ENCODE measurements at regions not wholly inside any gene's neighbourhood (a gene's known extent, or its start where the extent isn't known, plus 50 kb on each side); places are given as distances from the start of the nearest gene placed in this dataset.

DNA sequence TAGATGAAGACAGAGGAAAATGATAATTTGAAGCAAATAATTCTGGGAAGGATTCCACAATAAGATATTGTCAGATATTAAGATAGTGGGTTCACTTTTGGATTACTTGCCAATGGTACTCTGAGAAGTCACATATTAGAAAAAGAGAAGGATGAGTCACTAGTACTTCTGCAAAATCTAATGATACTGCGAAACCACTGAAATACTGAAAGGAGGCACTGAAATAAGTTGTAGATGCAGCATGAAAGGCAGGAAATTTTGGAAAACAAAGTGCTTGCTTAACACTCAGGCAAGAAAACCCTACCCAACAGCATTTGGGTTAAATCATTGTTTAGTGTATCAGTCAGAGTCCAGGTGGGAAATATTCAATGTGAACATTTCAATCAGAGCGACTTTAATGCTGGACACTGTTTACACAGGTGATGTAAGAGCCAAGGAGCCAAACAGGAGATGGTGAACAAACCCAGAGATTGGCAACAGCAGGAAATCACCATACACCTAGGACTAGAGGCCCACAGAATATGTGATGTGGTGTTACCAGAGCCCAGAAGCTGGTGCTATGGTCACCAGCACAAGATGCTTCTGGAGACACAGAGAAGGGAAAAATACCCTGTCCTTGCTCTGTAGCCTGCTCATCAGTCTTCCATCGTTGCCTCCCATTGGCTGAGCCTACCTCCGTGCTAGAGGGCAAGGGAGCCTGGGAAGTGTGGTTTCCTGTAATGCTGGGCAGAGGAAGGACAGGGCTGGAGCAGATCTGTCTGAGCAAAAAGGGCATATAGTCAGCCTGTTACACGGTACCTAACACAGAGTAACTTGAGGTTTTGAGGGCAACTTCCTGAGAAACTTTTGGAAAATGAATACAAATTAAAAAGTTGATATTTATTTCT, 204.7 kb upstream of the ITGA4 start:
- DNase-seq: no peak

DNA sequence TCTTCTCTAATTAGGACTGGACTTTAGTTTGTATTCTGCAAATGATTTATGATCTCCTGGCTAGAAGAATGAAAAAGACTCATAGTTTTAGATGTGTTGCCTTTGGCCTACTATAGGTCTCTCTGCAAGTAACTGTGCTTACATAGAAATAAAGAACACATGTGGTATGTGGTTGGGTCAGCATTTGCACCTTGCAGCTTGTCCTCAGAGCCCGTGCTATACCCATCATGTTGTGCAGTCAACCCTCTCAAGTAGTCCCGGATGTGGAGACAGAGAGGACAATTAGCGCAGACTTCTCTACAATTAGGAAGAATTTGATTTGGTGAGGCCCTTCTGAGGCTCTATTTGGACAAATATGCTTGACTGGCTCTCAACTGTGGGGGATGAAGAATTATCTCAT, 203.7 kb upstream of the ITGA4 start:
- DNase-seq: no peak

DNA sequence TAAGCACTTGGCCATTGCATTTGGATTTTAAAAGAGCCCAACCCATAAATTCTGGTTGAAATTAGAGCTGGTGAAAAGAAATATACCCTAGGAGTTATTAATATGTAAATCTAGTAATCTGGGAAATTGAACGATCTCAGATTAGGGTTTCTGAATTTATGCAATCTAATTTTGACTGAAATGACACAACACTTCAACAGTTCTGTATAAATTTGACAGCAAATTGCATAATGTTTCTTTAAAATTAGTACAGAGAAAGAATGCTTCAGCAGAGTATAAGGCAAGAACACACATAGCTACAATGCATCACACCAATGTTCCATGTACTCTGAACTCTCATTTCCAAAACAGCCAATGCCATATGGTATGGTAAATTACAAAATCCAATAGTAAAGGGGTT, 201.5 kb upstream of the ITGA4 start:
- DNase-seq: no peak

DNA sequence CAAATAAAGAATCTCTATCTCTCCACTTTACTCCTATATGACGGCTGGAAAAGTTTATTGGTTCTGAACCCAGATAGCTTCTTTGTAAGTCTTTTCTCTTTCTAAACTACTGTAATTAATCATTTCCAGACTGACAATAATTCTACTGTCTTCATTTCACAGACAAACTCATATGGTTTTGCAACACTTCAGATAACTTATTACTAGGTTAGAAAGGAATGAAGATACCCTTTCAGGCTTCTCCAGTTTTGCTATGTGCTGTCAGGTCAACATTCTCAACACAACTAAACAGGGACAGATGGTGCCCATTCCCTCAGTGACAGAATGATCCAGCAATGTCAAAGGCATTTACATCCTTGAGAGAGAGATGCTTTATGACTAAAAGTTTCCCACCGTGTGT, 198.5 kb upstream of the ITGA4 start:
- DNase-seq: no peak

DNA sequence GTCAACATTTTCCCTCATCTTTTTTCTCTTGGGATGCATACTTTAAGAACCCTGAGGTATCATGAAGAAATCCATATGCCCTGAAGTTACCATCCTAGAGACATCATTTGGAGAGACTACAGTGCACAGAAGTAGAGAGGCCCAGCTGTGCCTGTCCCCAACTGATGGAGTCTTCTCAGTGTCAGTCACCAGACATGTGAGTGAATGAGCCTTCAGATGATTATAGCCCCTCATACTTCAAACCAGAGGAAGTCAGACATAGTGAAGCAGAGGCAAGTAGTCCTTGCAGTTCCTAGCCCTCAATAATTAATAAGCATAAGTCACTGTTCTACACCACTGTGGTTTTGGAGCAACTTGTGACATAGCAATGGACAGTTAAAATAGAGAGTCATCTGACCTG, 194.4 kb upstream of the ITGA4 start:
- no peak for DNase-seq

DNA sequence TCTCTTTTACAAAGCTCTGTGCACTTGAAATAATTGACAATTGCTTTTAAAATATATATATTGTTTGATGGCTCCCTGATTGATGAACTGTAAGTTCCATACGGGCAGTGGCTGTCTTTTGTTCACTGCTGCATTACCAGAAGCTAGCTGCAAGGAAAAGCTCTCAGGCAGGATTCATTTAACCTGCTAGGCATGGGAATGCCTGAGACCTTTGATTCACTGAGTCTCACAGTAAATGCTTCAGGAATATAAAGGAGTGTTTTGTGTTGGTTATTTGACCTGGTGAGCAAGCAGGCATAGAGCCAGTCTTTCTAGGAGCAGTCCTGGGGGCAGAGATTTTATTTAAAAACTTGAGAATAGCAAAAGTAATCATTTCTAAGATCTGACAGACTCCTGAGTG, 193.2 kb upstream of the ITGA4 start:
- no peak for DNase-seq

DNA sequence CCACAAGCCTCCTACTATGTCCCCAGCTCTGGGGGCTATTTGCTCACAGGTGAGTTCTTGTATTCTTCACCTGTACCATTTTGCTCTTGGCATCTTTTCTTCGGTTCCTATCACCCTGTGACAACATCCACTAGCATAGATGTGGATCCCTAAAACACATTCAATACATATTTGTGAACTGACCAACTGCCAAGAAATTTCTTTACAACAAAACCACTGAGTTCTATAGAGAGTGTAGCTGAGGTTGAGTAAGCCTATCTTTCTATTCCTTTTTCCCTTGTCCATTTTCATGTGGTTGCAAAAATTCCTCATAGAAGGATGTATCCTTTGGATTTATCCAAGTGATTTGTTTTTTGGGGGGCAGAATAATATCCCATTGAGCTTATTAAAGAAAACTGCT, 192.7 kb upstream of the ITGA4 start:
- DNase-seq: no peak

DNA sequence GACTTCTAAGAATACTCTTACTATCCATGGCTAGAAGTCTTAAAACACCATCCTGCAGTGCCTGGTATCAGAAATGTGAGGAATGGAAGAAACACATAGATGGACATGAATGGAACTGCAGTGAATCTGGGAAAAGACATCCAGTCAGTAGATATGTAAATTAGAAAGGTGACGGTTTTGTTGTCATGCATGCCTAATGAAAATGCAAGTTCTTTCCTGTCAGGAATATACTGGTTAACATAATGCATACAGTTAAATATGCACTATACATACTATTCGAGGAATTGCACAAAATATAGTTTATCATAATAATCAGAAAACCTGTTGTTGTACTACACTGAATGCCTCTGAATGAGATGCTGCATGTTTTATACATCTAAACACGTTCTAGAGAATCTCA, 190.6 kb upstream of the ITGA4 start:
- DNase-seq: no peak

DNA sequence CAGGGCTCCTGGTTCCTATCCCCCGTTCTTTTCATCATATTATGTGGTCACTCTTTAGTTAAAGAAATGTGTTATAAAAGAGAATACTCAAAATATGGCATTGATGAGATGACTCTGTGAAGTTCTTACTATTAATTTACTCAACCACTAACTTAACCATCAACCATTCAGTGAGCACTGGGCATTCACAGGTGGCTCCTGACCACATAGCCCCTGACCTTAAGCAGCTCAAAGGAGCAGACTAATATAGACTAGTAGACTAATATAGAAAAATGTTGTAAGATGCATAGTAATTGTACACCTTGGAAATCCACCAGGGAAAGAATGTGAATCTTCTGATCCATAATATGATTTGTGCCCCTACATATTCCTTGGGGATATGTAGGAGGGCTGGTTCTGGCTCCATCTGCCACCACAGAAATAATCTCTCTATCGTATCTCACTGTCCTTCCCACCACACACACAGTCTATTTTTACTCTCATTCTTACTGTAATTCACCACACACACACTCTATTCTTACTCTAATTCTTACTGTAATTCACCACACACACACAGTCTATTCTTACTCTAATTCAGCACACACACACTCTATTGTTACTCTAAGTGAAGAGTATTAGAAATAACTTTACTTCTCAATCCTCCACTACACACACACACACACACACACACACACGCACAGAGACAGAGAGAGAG, 188.9 kb upstream of the ITGA4 start:
- no peak for DNase-seq

DNA sequence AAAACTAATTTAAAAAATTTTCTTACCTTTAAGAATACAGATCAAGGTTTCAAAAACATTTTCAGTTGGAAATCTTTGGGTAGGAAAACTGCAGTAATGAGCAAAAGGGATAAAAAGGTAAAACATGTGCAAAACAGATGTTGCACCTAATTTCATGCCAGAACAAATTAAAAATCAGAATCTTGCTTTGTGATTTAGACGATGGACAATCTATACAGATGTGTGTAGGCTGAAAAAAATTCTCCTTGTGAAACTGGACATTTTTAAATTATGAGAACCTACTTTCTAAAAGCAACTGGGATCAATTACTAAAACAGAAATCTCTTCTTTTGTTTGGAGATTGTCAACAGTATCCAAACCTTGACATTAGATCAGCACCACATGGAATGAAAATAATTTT, 183.2 kb upstream of the ITGA4 start:
- DNase-seq: no peak

DNA sequence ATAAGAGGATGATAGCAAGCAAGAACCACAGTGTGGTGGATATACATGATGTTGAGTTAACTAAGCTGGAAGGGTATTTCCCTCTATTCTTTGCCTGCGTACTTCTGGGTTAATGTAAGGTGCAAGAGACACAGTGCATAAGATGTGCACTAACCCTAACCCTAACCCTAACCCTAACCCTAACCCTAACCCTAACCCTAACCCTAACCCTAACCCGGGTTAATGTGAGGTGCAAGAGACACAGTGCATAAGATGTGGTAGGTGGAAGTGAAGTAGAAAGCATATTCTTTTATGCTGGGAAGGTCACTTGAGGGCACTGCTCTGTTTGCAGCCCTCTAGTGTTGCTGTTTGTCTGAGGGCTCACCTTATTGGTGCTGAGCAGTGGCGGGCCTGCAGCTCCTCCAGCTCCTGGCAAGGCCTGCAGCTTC, 181.5 kb upstream of the ITGA4 start:
- no peak for DNase-seq

DNA sequence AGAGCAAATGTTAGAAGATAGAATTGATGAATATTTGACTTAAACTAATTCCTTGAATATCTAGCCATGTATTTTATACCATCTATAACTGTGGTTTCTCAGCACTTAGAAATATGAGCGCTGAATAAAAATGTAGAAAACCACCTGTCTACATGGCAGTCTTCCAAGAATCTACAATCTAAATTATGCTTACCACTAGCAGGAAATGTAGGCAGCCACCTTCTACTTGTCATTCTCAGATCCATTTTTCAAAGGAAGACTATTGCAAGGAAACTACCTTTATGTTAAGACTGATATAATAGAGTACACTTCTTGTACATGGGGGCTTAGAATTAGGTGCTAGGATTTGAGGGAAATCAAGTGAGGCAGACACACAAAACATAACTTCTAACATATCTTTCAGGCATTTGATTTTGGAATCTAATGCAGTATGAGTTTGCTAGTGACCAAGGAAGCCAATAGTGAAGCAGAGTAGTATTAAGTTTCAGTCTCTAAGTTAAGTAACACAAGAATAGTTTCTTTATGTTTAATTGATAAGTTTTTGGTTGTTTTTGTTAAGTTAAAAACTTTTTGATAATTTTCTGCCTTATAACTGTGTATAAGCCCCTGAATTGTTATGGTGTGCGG, 175.9 kb upstream of the ITGA4 start:
- no peak for DNase-seq

DNA sequence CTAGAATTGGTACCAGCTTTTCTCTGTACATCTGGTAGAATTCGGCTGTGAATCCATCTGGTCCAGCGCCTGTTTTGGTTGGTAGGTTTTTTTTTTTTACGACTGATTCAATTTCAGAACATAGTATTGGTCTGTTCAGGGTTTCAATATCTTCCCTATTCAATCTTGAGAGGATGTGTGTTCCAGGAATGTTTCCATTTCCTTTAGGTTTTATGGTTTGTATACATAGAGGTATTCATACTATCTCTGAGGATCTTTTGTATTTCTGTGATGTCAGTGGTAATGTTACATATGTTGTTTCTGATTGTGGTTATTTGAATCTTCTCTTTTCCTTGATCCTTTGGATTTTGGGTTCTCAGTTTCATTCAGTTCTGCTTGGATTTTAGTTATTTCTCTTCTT, 172.1 kb upstream of the ITGA4 start:
- DNase-seq: no peak

DNA sequence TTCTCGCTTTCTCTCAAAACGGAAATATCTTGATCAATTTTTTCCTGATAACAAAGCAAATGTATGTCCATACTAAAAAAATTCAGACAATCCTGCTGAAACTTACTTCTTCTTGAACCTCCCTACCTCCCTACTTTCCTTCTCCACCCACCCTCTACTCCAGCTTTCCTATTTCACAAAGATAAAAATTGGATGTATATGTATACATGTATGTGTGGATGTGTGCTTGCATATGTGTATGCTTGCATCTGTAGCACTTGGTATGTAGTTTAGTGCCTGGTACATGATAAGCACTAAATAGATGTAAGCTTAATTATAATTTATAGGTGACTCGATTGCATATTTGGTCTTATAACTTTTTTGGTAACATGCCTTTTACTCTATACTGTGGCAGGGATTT, 167.5 kb upstream of the ITGA4 start:
- no peak for DNase-seq

DNA sequence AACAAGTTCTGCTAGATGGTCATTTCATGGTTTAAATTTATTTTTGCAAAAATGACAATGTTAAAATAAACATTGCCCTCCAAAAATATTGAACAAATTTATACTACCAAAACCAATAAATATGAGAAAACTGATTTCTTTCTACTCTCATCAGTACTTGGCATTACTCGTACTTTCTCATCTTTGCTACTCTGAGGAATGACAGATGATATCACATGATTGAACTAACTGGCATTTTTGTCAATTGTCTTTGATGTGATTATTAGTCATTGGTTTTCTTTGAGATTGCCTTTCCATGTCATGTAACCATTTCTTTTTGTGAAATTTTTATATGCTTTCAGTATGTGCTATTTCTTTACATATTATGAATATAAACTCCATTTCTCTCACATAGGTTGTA, 167.0 kb upstream of the ITGA4 start:
- DNase-seq: no peak

DNA sequence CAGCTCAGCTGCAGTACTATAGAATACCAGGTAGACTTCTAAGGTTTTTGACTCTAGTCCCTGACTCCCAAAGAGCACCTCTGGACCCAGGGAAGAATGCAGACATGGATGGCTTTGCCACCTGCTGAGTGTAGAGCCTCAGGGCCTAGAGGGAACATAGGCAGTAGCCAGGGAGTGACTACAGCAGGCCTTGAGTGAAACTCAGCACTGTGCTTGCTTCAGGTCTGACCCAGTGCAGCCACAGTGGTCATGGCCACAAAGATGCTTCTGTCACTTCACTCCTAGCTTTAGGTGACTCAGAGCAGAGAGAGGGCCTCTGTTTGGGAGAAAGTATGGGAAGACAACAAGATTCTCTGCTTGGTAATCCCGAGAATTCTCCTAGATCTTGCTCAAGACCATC, 162.2 kb upstream of the ITGA4 start:
- no peak for DNase-seq

DNA sequence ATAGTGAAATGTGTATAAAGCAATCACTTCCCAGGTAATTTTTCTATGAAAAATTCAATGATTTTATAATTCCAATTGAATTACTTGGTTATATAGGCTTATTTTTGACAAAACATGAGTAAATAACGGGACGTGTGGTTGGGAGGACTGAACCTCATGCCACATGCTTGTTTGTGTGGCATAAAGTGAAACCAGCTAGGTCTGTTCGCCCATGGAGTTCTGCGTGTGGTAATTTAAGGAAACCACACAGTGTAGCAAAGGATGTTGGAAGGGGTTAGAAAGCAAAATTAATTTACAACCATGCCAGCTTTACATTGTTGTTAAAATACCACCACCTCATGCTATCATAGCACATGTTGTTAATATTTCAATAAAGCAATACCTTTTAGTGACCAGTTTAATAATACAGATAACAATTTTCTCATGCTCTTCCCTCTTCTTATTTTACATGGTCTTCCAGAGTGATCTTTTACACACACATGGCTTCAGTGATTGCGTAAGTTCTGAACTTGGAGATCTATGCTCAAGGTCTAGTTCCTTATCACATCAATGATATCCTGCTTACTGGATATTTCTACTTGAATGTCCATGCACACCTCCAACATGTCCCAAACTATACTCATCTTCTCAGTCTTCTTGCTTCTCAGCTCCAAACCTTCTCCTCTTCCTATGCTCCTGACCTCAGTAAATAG, 156.4 kb upstream of the ITGA4 start:
- peak; percentile 5 for DNase-seq

DNA sequence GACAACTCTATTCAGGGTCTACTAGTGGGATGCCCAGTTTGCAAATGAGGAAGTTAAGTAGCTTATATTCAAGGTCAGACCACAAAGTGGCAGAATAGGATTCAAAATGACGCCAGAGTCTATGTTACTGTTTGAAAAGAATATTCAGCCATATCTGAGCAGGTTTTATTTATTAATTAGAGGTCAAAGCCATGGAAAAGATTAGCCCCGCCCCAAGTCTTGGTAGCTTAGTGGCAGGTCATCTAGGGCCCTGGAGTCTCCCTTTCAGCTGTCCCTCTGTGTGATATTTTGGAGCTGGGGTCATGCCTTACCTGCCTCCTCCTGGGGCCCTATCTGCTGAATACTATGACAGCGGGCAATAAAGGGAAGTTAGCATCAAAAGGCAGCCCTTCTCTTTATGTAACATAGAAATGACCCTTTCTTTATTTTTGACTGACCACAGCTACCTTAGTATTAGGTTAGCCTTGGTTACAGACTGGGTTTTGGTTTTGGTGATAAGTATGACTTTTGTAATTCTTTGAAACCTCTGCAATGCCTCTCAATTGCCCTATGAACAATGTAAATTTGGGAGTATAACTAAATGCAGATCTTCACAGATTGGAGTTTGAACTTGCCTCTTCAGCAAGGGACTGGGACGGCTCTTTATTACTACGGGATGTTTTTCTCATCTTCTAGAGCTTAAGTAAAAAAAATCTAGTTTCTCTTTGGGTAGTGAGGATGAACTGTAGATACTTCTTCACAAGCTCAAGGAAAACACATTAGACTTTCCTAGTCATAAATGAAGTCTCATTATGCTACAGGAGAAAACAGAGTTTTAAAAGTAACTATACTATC, 153.0 kb upstream of the ITGA4 start:
- peak; percentile 12 for DNase-seq

DNA sequence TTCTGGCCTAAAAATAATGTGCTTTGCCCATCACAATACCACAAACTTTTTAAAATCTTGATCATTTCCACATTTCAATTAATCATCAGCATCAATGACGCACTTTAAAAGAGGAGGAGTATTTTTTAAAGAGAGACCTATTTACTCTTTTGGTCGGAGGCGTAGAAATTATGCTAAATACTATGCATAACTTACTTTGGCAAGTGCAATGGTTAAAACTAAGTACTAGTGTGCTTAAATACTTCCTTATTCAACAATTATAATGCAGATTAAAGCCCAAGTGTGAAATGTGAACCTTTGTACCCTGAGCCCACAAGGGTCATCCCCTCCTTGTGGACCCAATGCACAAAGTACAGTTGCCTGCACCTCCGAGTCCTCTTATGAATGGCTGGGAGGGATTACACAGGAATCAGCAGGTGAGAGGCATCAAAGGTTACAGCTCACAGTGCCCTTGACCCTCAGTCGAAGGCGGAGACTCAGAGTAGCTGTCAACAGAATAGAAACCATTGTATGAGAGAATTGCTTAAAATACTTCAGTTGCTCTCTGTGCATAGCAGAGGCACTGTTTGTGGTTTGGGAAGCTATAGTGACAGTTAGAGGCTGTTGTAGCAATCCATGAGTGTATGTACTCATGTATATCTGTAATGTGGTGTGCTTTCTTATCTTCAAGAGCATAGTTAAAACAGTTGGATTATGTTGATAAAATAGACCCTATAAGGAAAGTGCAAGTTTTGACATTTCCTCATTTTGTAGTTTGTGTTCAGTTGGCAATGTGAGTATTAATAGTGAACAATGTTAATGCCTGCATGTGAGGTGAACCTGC, 151.7 kb upstream of the ITGA4 start:
- peak; percentile 53 for DNase-seq

DNA sequence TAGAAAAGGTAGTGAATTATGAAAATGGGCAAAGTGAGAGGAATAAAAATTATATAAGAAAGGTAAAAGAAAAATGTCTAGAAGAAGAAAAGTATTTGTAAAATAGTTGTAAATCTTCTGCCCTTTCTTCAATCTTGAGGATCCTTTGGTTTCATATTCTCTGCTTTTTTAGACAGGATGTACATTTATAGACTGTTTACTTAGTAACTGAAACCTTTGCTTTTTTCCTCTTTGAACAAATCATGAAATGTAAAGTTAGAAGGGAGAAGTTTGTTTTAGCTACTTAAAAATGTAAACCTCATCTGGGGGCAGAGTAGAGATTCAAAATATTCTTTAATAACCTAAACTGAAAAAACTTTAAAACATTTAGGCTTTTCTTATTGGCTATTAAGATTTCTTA, 150.4 kb upstream of the ITGA4 start:
- no peak for DNase-seq

DNA sequence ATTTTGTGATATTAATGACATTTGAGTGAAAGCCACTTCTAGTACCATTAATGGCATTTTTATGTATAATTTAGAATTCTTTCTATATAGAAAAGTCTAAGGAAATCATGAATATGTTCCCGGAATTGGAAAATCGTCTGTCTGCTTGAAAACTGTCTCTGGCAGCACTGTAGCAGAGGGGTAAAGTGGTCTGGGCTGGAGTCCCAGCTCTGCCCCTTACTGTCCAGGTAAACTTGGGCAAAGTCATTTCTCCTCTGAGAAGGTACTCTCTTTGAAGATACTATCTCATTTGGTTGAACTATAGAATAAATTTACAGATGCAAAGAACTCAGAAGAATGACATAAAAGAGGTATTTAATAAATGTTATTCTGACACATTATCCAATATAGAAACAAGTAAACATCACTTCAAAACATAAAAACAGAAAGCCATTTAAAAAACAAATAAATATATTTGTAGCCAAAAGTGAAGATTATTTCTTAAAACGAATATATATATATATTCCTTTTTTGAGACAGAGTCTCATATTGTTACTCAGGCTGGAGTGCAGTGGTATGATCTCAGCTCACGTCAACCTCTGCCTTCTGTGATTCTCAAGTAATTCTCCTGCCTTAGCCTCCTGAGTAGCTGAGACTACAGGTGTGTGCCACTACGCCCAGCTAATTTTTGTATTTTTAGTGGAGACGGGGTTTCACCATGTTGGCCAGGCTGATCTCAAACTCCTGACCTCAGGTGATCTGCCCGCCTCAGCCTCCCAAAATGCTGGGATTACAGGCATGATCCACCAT, 149.8 kb upstream of the ITGA4 start:
- DNase-seq: no peak

Data from NK-92 treated with Interleukin-12 subunit alpha and Interleukin-12 subunit beta, amount 100 ng/mL, for 24 hours (cell line).